ENCODE measurements at regions not wholly inside any gene's neighbourhood (a gene's known extent, or its start where the extent isn't known, plus 50 kb on each side); places are given as distances from the start of the nearest gene placed in this dataset.

GRCh38 chr16:87006021-87006420, 311.2 kb downstream of the C16orf95 start:
- no peak for TF ChIP-seq CTCF (IDR thresholded peaks at IDR 0.05)
- no peak for DNase-seq (ENCODE audit: low spot score)
- no peaks in the 10 kb centered on the region for H3K27me3 Mint-ChIP-seq (ENCODE audit: low read depth)
- H3K27ac Mint-ChIP-seq (ENCODE audit: unreplicated experiment) = no peak overlapping the region
- no peak overlapping the region for H3K4me3 Mint-ChIP-seq (ENCODE audit: unreplicated experiment)
- peaks cover 10% of the 10 kb centered on the region for H3K4me1 Mint-ChIP-seq (ENCODE audit: low read depth)
- no peaks in the 10 kb centered on the region for H3K36me3 Mint-ChIP-seq (ENCODE audit: low read depth)
- no peaks in the 10 kb centered on the region for H3K9me3 Mint-ChIP-seq (ENCODE audit: low read depth)

- TF ChIP-seq CTCF (IDR thresholded peaks at IDR 0.05) = no peak
- peak; percentile 64 for DNase-seq (ENCODE audit: low spot score)
- Mint-ChIP-seq H3K36me3 (ENCODE audit: low read depth) (no peaks in the 10 kb centered on the region), H3K4me3 (ENCODE audit: unreplicated experiment) (no peak overlapping the region), H3K4me1 (ENCODE audit: low read depth) (peaks cover 10% of the 10 kb centered on the region), H3K27ac (ENCODE audit: unreplicated experiment) (no peak overlapping the region), H3K9me3 (ENCODE audit: low read depth) (no peaks in the 10 kb centered on the region), H3K27me3 (ENCODE audit: low read depth) (no peaks in the 10 kb centered on the region)
Observed at GRCh38 chr16:87006789-87007745, 310.1 kb downstream of the C16orf95 start.

- no peak overlapping the region for H3K4me3 Mint-ChIP-seq (ENCODE audit: unreplicated experiment)
- peaks cover 3% of the 10 kb centered on the region for H3K4me1 Mint-ChIP-seq (ENCODE audit: low read depth)
- no peaks in the 10 kb centered on the region for H3K27me3 Mint-ChIP-seq (ENCODE audit: low read depth)
Observed at GRCh38 chr16:87007907-87008306, 309.3 kb downstream of the C16orf95 start.

GRCh38 chr16:87008664-87009063, 308.5 kb downstream of the C16orf95 start:
- Mint-ChIP-seq H3K27me3 (ENCODE audit: low read depth) (no peaks in the 10 kb centered on the region), H3K9me3 (ENCODE audit: low read depth) (no peaks in the 10 kb centered on the region), H3K4me3 (ENCODE audit: unreplicated experiment) (no peak overlapping the region), H3K4me1 (ENCODE audit: low read depth) (peaks cover 2% of the 10 kb centered on the region), H3K36me3 (ENCODE audit: low read depth) (no peaks in the 10 kb centered on the region), H3K27ac (ENCODE audit: unreplicated experiment) (no peak overlapping the region)
- no peak for TF ChIP-seq CTCF (IDR thresholded peaks at IDR 0.05)
- peak; percentile 76 for DNase-seq (ENCODE audit: low spot score)

More at GRCh38 chr16:87007907-87008306, 309.3 kb downstream of the C16orf95 start:
- Mint-ChIP-seq H3K27ac (ENCODE audit: unreplicated experiment) (no peak overlapping the region), H3K36me3 (ENCODE audit: low read depth) (no peaks in the 10 kb centered on the region), H3K9me3 (ENCODE audit: low read depth) (no peaks in the 10 kb centered on the region)
- TF ChIP-seq CTCF (IDR thresholded peaks at IDR 0.05) = no peak
- DNase-seq (ENCODE audit: low spot score) = peak; percentile 60

GRCh38 chr16:87012954-87013938, 303.9 kb downstream of the C16orf95 start:
- Mint-ChIP-seq H3K27me3 (ENCODE audit: low read depth) (no peaks in the 10 kb centered on the region), H3K27ac (ENCODE audit: unreplicated experiment) (no peak overlapping the region), H3K4me1 (ENCODE audit: low read depth) (peaks cover 11% of the 10 kb centered on the region), H3K9me3 (ENCODE audit: low read depth) (no peaks in the 10 kb centered on the region), H3K4me3 (ENCODE audit: unreplicated experiment) (no peak overlapping the region), H3K36me3 (ENCODE audit: low read depth) (no peaks in the 10 kb centered on the region)
- peak; percentile 54 for DNase-seq (ENCODE audit: low spot score)
- no peak for TF ChIP-seq CTCF (IDR thresholded peaks at IDR 0.05)
